ENCODE measurements at regions not wholly inside any gene's neighbourhood (a gene's known extent, or its start where the extent isn't known, plus 50 kb on each side); places are given as distances from the start of the nearest gene placed in this dataset.

DNA sequence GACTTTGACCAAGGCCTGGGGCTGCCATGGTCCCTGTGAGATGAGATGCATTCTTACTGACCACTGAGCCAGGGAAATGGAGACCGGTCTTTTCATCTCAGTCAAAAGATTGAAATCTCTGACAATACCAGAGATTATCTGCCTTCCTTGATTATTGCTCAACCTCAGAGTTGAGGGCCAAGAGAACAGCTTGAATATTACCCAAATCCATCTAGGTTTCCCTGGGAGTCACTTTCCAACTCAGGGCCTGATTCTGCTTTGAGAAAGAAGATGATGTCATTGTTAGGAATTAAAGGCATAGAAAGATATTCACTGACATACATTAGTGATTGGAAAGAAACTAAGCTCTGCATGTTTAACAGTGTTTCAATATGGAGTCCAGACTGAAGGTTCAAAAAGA lies 515.9 kb upstream of the TBX3 start:
- Histone ChIP-seq H3K27me3 (ENCODE audit: insufficient read depth, low read length) (peaks cover 8% of the 10 kb centered on the region; the same call in 1 of the 2 replicates), H3K9me2 (ENCODE audit: insufficient read depth) (no peaks in the 10 kb centered on the region), H3K4me1 (ENCODE audit: control insufficient read depth in 1 of 2, insufficient read depth in 2 of 2, low read length in 2 of 2) (no peaks in the 10 kb centered on the region), H2AFZ (ENCODE audit: low read depth, low read length, poor library complexity, severe bottlenecking) (no peak overlapping the region), H4K20me1 (ENCODE audit: insufficient read depth) (no peaks in the 10 kb centered on the region), H3K36me3 (ENCODE audit: control insufficient read depth in 1 of 2, insufficient read depth in 2 of 2, low read length in 2 of 2) (no peaks in the 10 kb centered on the region), H3K4me3 (replicated peaks in 1 of 2; ENCODE audit: low read depth in 1 of 2, low read length in 2 of 2) (no peak overlapping the region), H3K27ac (ENCODE audit: low read depth, low read length) (no peak overlapping the region), H3K9ac (ENCODE audit: low read length) (no peak overlapping the region), H3K4me2 (ENCODE audit: low read length) (no peak overlapping the region), H3K9me3 (ENCODE audit: control insufficient read depth in 1 of 2, insufficient read depth in 1 of 2, low read depth in 1 of 2, low read length in 2 of 2) (no peaks in the 10 kb centered on the region), H3K79me2 (ENCODE audit: insufficient read depth, low read length) (no peaks in the 10 kb centered on the region)
- intact Hi-C loops (cut with micrococcal nuclease), result no loop called here
- CTCF ChIA-PET, result no interaction called here
- POLR2A ChIA-PET, result no interaction called here
- ATAC-seq (no peak), DNase-seq (ENCODE audit: low read depth, low spot score) (no peak)
- no peak for TF ChIP-seq ZFX (IDR thresholded peaks at IDR 0.05)
- TF ChIP-seq, protein P1, sequence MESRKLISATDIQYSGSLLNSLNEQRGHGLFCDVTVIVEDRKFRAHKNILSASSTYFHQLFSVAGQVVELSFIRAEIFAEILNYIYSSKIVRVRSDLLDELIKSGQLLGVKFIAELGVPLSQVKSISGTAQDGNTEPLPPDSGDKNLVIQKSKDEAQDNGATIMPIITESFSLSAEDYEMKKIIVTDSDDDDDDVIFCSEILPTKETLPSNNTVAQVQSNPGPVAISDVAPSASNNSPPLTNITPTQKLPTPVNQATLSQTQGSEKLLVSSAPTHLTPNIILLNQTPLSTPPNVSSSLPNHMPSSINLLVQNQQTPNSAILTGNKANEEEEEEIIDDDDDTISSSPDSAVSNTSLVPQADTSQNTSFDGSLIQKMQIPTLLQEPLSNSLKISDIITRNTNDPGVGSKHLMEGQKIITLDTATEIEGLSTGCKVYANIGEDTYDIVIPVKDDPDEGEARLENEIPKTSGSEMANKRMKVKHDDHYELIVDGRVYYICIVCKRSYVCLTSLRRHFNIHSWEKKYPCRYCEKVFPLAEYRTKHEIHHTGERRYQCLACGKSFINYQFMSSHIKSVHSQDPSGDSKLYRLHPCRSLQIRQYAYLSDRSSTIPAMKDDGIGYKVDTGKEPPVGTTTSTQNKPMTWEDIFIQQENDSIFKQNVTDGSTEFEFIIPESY (IDR thresholded peaks at IDR 0.05; ENCODE audit: extremely low read depth, insufficient replicate concordance, low read length), result no peak
- TF ChIP-seq RAD21 (IDR thresholded peaks at IDR 0.05; ENCODE audit: low read depth), result no peak
- TF ChIP-seq EZH2 (IDR thresholded peaks at IDR 0.05), result no peak
- TF ChIP-seq ELF1 (IDR thresholded peaks at IDR 0.05; ENCODE audit: borderline replicate concordance, low read depth), result no peak
- TF ChIP-seq FOSL1 (IDR thresholded peaks at IDR 0.05; ENCODE audit: low read depth), result no peak
- no peak for TF ChIP-seq EZH2phosphoT487 (IDR thresholded peaks at IDR 0.05; ENCODE audit: borderline replicate concordance)
- TF ChIP-seq JUND (IDR thresholded peaks at IDR 0.05), result no peak
- TF ChIP-seq, protein P2, sequence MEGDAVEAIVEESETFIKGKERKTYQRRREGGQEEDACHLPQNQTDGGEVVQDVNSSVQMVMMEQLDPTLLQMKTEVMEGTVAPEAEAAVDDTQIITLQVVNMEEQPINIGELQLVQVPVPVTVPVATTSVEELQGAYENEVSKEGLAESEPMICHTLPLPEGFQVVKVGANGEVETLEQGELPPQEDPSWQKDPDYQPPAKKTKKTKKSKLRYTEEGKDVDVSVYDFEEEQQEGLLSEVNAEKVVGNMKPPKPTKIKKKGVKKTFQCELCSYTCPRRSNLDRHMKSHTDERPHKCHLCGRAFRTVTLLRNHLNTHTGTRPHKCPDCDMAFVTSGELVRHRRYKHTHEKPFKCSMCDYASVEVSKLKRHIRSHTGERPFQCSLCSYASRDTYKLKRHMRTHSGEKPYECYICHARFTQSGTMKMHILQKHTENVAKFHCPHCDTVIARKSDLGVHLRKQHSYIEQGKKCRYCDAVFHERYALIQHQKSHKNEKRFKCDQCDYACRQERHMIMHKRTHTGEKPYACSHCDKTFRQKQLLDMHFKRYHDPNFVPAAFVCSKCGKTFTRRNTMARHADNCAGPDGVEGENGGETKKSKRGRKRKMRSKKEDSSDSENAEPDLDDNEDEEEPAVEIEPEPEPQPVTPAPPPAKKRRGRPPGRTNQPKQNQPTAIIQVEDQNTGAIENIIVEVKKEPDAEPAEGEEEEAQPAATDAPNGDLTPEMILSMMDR (IDR thresholded peaks at IDR 0.05 in 2 of 3, conservative IDR thresholded peaks at IDR 0.05 in 1 of 3; ENCODE audit: borderline replicate concordance in 1 of 3, insufficient read depth in 1 of 3, low read depth in 2 of 3, low read length in 2 of 3), result no peak
- no TSS peak for BruUV-seq (replicated peaks)
- RAD21 ChIA-PET (ENCODE audit: low non-redundant PET in 1 of 2, low total read pairs in 2 of 2, uncharacterized antibody in 2 of 2, unreplicated experiment in 2 of 2), result no interaction called here

All from HCT116 (cell line).